H9 (cell line): ENCODE measurements at regions not wholly inside any gene's neighbourhood (a gene's known extent, or its start where the extent isn't known, plus 50 kb on each side); places are given as distances from the start of the nearest gene placed in this dataset.

ENCODE experiments used
- DNase-seq: peaks from one replicate; pipeline ENCODE4 v3.0.0-alpha.2; 2017
- H2AFZ ChIP-seq: one replicate; pipeline ENCODE4 v1.6.1; 2013; ENCODE audit warnings: mild to moderate bottlenecking, low read length, control low read depth, moderate library complexity
- H2AK5ac ChIP-seq: 2 replicates; pipeline ENCODE4 v1.6.1; 2013; ENCODE audit warnings: low read length, control low read depth, mixed read lengths; ENCODE audit not compliant: insufficient read length
- H2BK120ac ChIP-seq: one replicate; pipeline ENCODE4 v1.6.1; 2013; ENCODE audit warnings: low read depth, mild to moderate bottlenecking, low read length, control low read depth, inconsistent platforms; ENCODE audit not compliant: poor library complexity, severe bottlenecking
- H2BK12ac ChIP-seq: 2 replicates; pipeline ENCODE4 v1.6.1; 2013; ENCODE audit warnings: low read length, control low read depth, mixed read lengths, low read depth; ENCODE audit not compliant: insufficient read length
- H2BK15ac ChIP-seq: 2 replicates; pipeline ENCODE4 v1.6.1; 2013; ENCODE audit warnings: low read depth, low read length, control low read depth
- H2BK20ac ChIP-seq: one replicate; pipeline ENCODE4 v1.6.1; 2013; ENCODE audit warnings: low read depth, mild to moderate bottlenecking, low read length, control low read depth, inconsistent platforms; ENCODE audit not compliant: poor library complexity, severe bottlenecking
- H2BK5ac ChIP-seq: 2 replicates; pipeline ENCODE4 v1.6.1; 2013; ENCODE audit warnings: low read length, control low read depth, mixed read lengths; ENCODE audit not compliant: insufficient read length
- H3K14ac ChIP-seq: 2 replicates; pipeline ENCODE4 v1.6.1; 2013; ENCODE audit warnings: low read length, control low read depth; ENCODE audit not compliant: insufficient read depth
- H3K18ac ChIP-seq: 2 replicates; pipeline ENCODE4 v1.6.1; 2013; ENCODE audit warnings: low read depth, mild to moderate bottlenecking, mixed read lengths, low read length, control low read depth; ENCODE audit not compliant: insufficient read length
- H3K23ac ChIP-seq: 2 replicates; pipeline ENCODE4 v1.6.1; 2013; ENCODE audit warnings: low read length, control low read depth, mixed read lengths, low read depth; ENCODE audit not compliant: insufficient read length
- H3K23me2 ChIP-seq: 2 replicates; pipeline ENCODE4 v1.6.1; 2013; ENCODE audit warnings: low read depth, mild to moderate bottlenecking, mixed read lengths, low read length, control low read depth; ENCODE audit not compliant: insufficient read length, poor library complexity, severe bottlenecking
- H3K27ac ChIP-seq: 2 replicates; pipeline ENCODE4 v1.5.1; 2013; ENCODE audit warnings: low read length, control low read depth, mixed read lengths, low read depth; ENCODE audit not compliant: insufficient read length
- H3K27me3 ChIP-seq: 2 replicates; pipeline ENCODE4 v1.6.1; 2013; ENCODE audit warnings: low read length, control low read depth, inconsistent platforms; ENCODE audit not compliant: insufficient read depth
- H3K4ac ChIP-seq: 2 replicates; pipeline ENCODE4 v1.6.1; 2013; ENCODE audit warnings: low read depth, mild to moderate bottlenecking, control low read depth, inconsistent platforms, low read length, moderate library complexity
- H3K4me1 ChIP-seq: 2 replicates; pipeline ENCODE4 v1.6.1; 2013; ENCODE audit warnings: low read length, control low read depth, inconsistent platforms; ENCODE audit not compliant: insufficient read depth
- H3K4me2 ChIP-seq: 2 replicates; pipeline ENCODE4 v1.6.1; 2013; ENCODE audit warnings: low read length, control low read depth, mixed read lengths; ENCODE audit not compliant: insufficient read length, insufficient read depth
- H3K56ac ChIP-seq: 2 replicates; pipeline ENCODE4 v1.6.1; 2013; ENCODE audit warnings: low read depth, mild to moderate bottlenecking, mixed read lengths, low read length, control low read depth; ENCODE audit not compliant: insufficient read length
- H3K79me1 ChIP-seq: 2 replicates; pipeline ENCODE4 v1.6.1; 2013; ENCODE audit warnings: low read depth, mild to moderate bottlenecking, moderate library complexity, low read length, control low read depth, inconsistent platforms; ENCODE audit not compliant: insufficient read depth, poor library complexity, severe bottlenecking
- H3K79me2 ChIP-seq: 2 replicates; pipeline ENCODE4 v1.6.1; 2013; ENCODE audit warnings: low read length, control low read depth, inconsistent platforms; ENCODE audit not compliant: insufficient read depth
- H3K9ac ChIP-seq: 2 replicates; pipeline ENCODE4 v1.6.1; 2013; ENCODE audit warnings: low read length, control low read depth, mixed read lengths; ENCODE audit not compliant: insufficient read length; ENCODE audit errors: extremely low read depth
- H3K9me3 ChIP-seq: one replicate; pipeline ENCODE4 v1.6.1; 2013; ENCODE audit warnings: low read depth, low read length, inconsistent platforms; ENCODE audit not compliant: control insufficient read depth
- H3T11ph ChIP-seq: one replicate; pipeline ENCODE4 v1.6.1; 2013; ENCODE audit warnings: mild to moderate bottlenecking, low read length, control low read depth, inconsistent platforms
- H4K20me1 ChIP-seq: one replicate; pipeline ENCODE4 v1.6.1; 2013; ENCODE audit not compliant: control insufficient read depth, insufficient read length, insufficient read depth
- H4K5ac ChIP-seq: 2 replicates; pipeline ENCODE4 v1.6.1; 2013; ENCODE audit warnings: low read depth, mild to moderate bottlenecking, mixed read lengths, low read length, control low read depth; ENCODE audit not compliant: insufficient read length
- H4K8ac ChIP-seq: replicated peaks from 2 replicates; pipeline ENCODE4 v1.6.1; 2013; ENCODE audit warnings: low read length, control low read depth, mixed read lengths, low read depth; ENCODE audit not compliant: insufficient read length
- H4K91ac ChIP-seq: 2 replicates; pipeline ENCODE4 v1.6.1; 2013; ENCODE audit warnings: low read depth, mild to moderate bottlenecking, moderate library complexity, mixed read lengths, low read length, control low read depth; ENCODE audit not compliant: insufficient read length
- H3K27ac Mint-ChIP-seq, 3 experiments: 2 replicates in 2 of 3; 3 replicates in 1 of 3; pipeline ENCODE4 v1.8.0; 2020 to 2021; ENCODE audit warnings: mixed read lengths in 3 of 3, mild to moderate bottlenecking in 1 of 3, moderate library complexity in 1 of 3
- H3K27me3 Mint-ChIP-seq: 2 replicates; pipeline ENCODE4 v1.8.0; 2021; ENCODE audit warnings: low read depth, mild to moderate bottlenecking, moderate library complexity, mixed read lengths
- H3K36me3 Mint-ChIP-seq, 3 experiments: 2 replicates in 2 of 3; 3 replicates in 1 of 3; pipeline ENCODE4 v1.8.0; 2020 to 2021; ENCODE audit warnings: low read depth in 3 of 3, mixed read lengths in 3 of 3; ENCODE audit not compliant: insufficient read depth in 1 of 3
- H3K4me1 Mint-ChIP-seq, 2 experiments: 2 replicates each; pipeline ENCODE4 v1.8.0; 2020; ENCODE audit warnings: mixed read lengths in 2 of 2
- H3K4me3 Mint-ChIP-seq, 2 experiments: 2 replicates in 1 of 2; 3 replicates in 1 of 2; pipeline ENCODE4 v1.8.0; 2020 to 2021; ENCODE audit warnings: mild to moderate bottlenecking in 2 of 2, mixed read lengths in 2 of 2, moderate library complexity in 1 of 2
- H3K9me3 Mint-ChIP-seq, 2 experiments: 2 replicates in 1 of 2; 3 replicates in 1 of 2; pipeline ENCODE4 v1.8.0; 2020; ENCODE audit warnings: mild to moderate bottlenecking in 2 of 2, mixed read lengths in 2 of 2, moderate library complexity in 1 of 2
- CTCF ChIP-seq: fragments of 200-600 bp; sonication (generic); conservative IDR thresholded peaks from 3 replicates; pipeline ENCODE4 v1.8.0; 2021; ENCODE audit warnings: antibody characterized with exemption, mild to moderate bottlenecking

- Histone ChIP-seq H3K4ac (no peak overlapping the region), H3K23me2 (no peaks in the 10 kb centered on the region), H4K8ac (no peak overlapping the region), H3K79me2 (no peaks in the 10 kb centered on the region), H3K23ac (no peak overlapping the region), H2AFZ (no peak overlapping the region), H4K91ac (no peak overlapping the region), H4K20me1 (no peaks in the 10 kb centered on the region), H2BK15ac (no peak overlapping the region), H3K9ac (no peak overlapping the region), H3K9me3 (no peaks in the 10 kb centered on the region), H3K27ac (no peak overlapping the region), H2BK120ac (no peak overlapping the region), H4K5ac (no peak overlapping the region), H3K18ac (no peak overlapping the region), H3K4me2 (no peak overlapping the region), H2AK5ac (no peak overlapping the region), H3K14ac (no peak overlapping the region), H2BK12ac (no peak overlapping the region), H3K27me3 (no peaks in the 10 kb centered on the region), H3K79me1 (no peaks in the 10 kb centered on the region), H3K56ac (no peak overlapping the region), H3T11ph (no peak overlapping the region), H2BK20ac (no peak overlapping the region), H3K4me1 (no peaks in the 10 kb centered on the region), H2BK5ac (no peak overlapping the region)
- no peak for TF ChIP-seq CTCF
- Mint-ChIP-seq H3K36me3 (no peaks in the 10 kb centered on the region), H3K9me3 (no peaks in the 10 kb centered on the region), H3K4me1 (no peaks in the 10 kb centered on the region), H3K27ac (peak overlapping the region in 1 of 3 experiments; percentile 40; a peak in 1 of 7 replicates), H3K4me3 (no peak overlapping the region), H3K27me3 (no peaks in the 10 kb centered on the region)
- DNase-seq: no peak
Measured at GRCh38 chr9:11686733-11687132, 1006.5 kb upstream of the TYRP1 start.
